Panc1 (cell line): ENCODE measurements at regions not wholly inside any gene's neighbourhood (a gene's known extent, or its start where the extent isn't known, plus 50 kb on each side); places are given as distances from the start of the nearest gene placed in this dataset.

Experiments
- CTCF ChIP-seq: fragments of 450-650 bp; IDR thresholded peaks from 2 replicates; pipeline ENCODE4 v1.5.1; 2017; ENCODE audit warnings: mild to moderate bottlenecking
- POLR2AphosphoS5 ChIP-seq: IDR thresholded peaks from 2 replicates; pipeline ENCODE4 v1.6.1; 2012; ENCODE audit warnings: mild to moderate bottlenecking, low read depth, low read length, moderate library complexity
- SIN3A ChIP-seq: IDR thresholded peaks from 2 replicates; pipeline ENCODE4 v1.6.1; 2012; ENCODE audit warnings: low read depth, mild to moderate bottlenecking, low read length, moderate library complexity, borderline replicate concordance; ENCODE audit not compliant: insufficient read depth

GRCh38 chr12:11581179-11581755 lies 68.2 kb upstream of the ETV6 start:
- TF ChIP-seq CTCF (peak; percentile 45; the same call in 1 of the 2 replicates), SIN3A (no peak), POLR2AphosphoS5 (no peak)
